ENCODE measurements at regions not wholly inside any gene's neighbourhood (a gene's known extent, or its start where the extent isn't known, plus 50 kb on each side); places are given as distances from the start of the nearest gene placed in this dataset.

GRCh38 chr5:8769631-8770030 lies 776.2 kb downstream of the SEMA5A start:
- H3K4me1 Mint-ChIP-seq: no peaks in the 10 kb centered on the region
- DNase-seq (ENCODE audit: low spot score in 2 of 2): no peak

GRCh38 chr5:8770431-8770830 lies 775.4 kb downstream of the SEMA5A start:
- Mint-ChIP-seq H3K27me3 (no peaks in the 10 kb centered on the region), H3K27ac (ENCODE audit: low read depth) (no peak overlapping the region), H3K9me3 (peaks cover 10% of the 10 kb centered on the region), H3K4me1 (no peaks in the 10 kb centered on the region), H3K36me3 (ENCODE audit: insufficient read depth) (no peaks in the 10 kb centered on the region), H3K4me3 (no peak overlapping the region)
- no peak for ATAC-seq (replicated peaks; ENCODE audit: extremely low read depth, poor library complexity, severe bottlenecking)
- DNase-seq (ENCODE audit: low spot score in 2 of 2): no peak

More at GRCh38 chr5:8769631-8770030, 776.2 kb downstream of the SEMA5A start:
- Mint-ChIP-seq H3K36me3 (ENCODE audit: insufficient read depth) (no peaks in the 10 kb centered on the region), H3K4me3 (no peak overlapping the region), H3K27ac (ENCODE audit: low read depth) (no peak overlapping the region), H3K9me3 (peaks cover 14% of the 10 kb centered on the region), H3K27me3 (no peaks in the 10 kb centered on the region)
- ATAC-seq (replicated peaks; ENCODE audit: extremely low read depth, poor library complexity, severe bottlenecking): no peak

GRCh38 chr5:8773046-8773615 lies 772.7 kb downstream of the SEMA5A start:
- Mint-ChIP-seq H3K36me3 (ENCODE audit: insufficient read depth) (no peaks in the 10 kb centered on the region), H3K27me3 (no peaks in the 10 kb centered on the region), H3K9me3 (peaks cover 9% of the 10 kb centered on the region), H3K4me3 (no peak overlapping the region), H3K4me1 (no peaks in the 10 kb centered on the region), H3K27ac (ENCODE audit: low read depth) (no peak overlapping the region)
- no peak for ATAC-seq (replicated peaks; ENCODE audit: extremely low read depth, poor library complexity, severe bottlenecking)
- no peak for DNase-seq (ENCODE audit: low spot score in 2 of 2)

- Mint-ChIP-seq H3K4me3 (no peak overlapping the region), H3K9me3 (peaks cover 31% of the 10 kb centered on the region), H3K27ac (ENCODE audit: low read depth) (no peak overlapping the region), H3K27me3 (no peaks in the 10 kb centered on the region), H3K4me1 (no peaks in the 10 kb centered on the region), H3K36me3 (ENCODE audit: insufficient read depth) (no peaks in the 10 kb centered on the region)
- ATAC-seq (replicated peaks; ENCODE audit: extremely low read depth, poor library complexity, severe bottlenecking) (no peak), DNase-seq (ENCODE audit: low spot score in 2 of 2) (no peak)
These were observed 761.2 kb downstream of the SEMA5A start for GRCh38 chr5:8784692-8785091.

GRCh38 chr5:8788246-8788645 lies 757.6 kb downstream of the SEMA5A start:
- peaks cover 25% of the 10 kb centered on the region for H3K9me3 Mint-ChIP-seq
- DNase-seq (ENCODE audit: low spot score in 2 of 2): no peak
- H3K27ac Mint-ChIP-seq (ENCODE audit: low read depth): no peak overlapping the region
- no peaks in the 10 kb centered on the region for H3K4me1 Mint-ChIP-seq
- H3K36me3 Mint-ChIP-seq (ENCODE audit: insufficient read depth): no peaks in the 10 kb centered on the region
- no peaks in the 10 kb centered on the region for H3K27me3 Mint-ChIP-seq
- no peak for ATAC-seq (replicated peaks; ENCODE audit: extremely low read depth, poor library complexity, severe bottlenecking)
- no peak overlapping the region for H3K4me3 Mint-ChIP-seq

- Mint-ChIP-seq H3K4me1 (no peaks in the 10 kb centered on the region), H3K27ac (ENCODE audit: low read depth) (no peak overlapping the region), H3K9me3 (peaks cover 24% of the 10 kb centered on the region), H3K36me3 (ENCODE audit: insufficient read depth) (no peaks in the 10 kb centered on the region), H3K4me3 (no peak overlapping the region), H3K27me3 (no peaks in the 10 kb centered on the region)
- DNase-seq (ENCODE audit: low spot score in 2 of 2) (no peak), ATAC-seq (replicated peaks; ENCODE audit: extremely low read depth, poor library complexity, severe bottlenecking) (no peak)
These were observed 740.2 kb downstream of the SEMA5A start for GRCh38 chr5:8805653-8806052.

GRCh38 chr5:8807636-8808035 lies 738.2 kb downstream of the SEMA5A start:
- Mint-ChIP-seq H3K27me3 (no peaks in the 10 kb centered on the region), H3K36me3 (ENCODE audit: insufficient read depth) (no peaks in the 10 kb centered on the region), H3K4me3 (no peak overlapping the region), H3K27ac (ENCODE audit: low read depth) (no peak overlapping the region), H3K9me3 (peaks cover 37% of the 10 kb centered on the region), H3K4me1 (no peaks in the 10 kb centered on the region)
- DNase-seq (ENCODE audit: low spot score in 2 of 2) (no peak), ATAC-seq (replicated peaks; ENCODE audit: extremely low read depth, poor library complexity, severe bottlenecking) (no peak)

GRCh38 chr5:8811581-8811980 lies 734.3 kb downstream of the SEMA5A start:
- H3K27me3 Mint-ChIP-seq: no peaks in the 10 kb centered on the region
- no peak overlapping the region for H3K4me3 Mint-ChIP-seq
- no peak overlapping the region for H3K27ac Mint-ChIP-seq (ENCODE audit: low read depth)
- H3K4me1 Mint-ChIP-seq: no peaks in the 10 kb centered on the region
- DNase-seq (ENCODE audit: low spot score in 2 of 2) (no peak), ATAC-seq (replicated peaks; ENCODE audit: extremely low read depth, poor library complexity, severe bottlenecking) (no peak)
- H3K9me3 Mint-ChIP-seq: peaks cover 38% of the 10 kb centered on the region
- H3K36me3 Mint-ChIP-seq (ENCODE audit: insufficient read depth): no peaks in the 10 kb centered on the region

- Mint-ChIP-seq H3K27ac (ENCODE audit: low read depth) (no peak overlapping the region), H3K4me1 (no peaks in the 10 kb centered on the region), H3K4me3 (no peak overlapping the region), H3K27me3 (no peaks in the 10 kb centered on the region), H3K9me3 (peaks cover 41% of the 10 kb centered on the region), H3K36me3 (ENCODE audit: insufficient read depth) (no peaks in the 10 kb centered on the region)
- DNase-seq (ENCODE audit: low spot score in 2 of 2): no peak
- ATAC-seq (replicated peaks; ENCODE audit: extremely low read depth, poor library complexity, severe bottlenecking): no peak
These were observed 732.7 kb downstream of the SEMA5A start for GRCh38 chr5:8813180-8813579.

GRCh38 chr5:8814105-8814504 lies 731.8 kb downstream of the SEMA5A start:
- no peak for ATAC-seq (replicated peaks; ENCODE audit: extremely low read depth, poor library complexity, severe bottlenecking)
- H3K4me3 Mint-ChIP-seq: no peak overlapping the region
- H3K4me1 Mint-ChIP-seq: no peaks in the 10 kb centered on the region
- DNase-seq (ENCODE audit: low spot score in 2 of 2): no peak
- H3K27ac Mint-ChIP-seq (ENCODE audit: low read depth): no peak overlapping the region
- H3K36me3 Mint-ChIP-seq (ENCODE audit: insufficient read depth): no peaks in the 10 kb centered on the region
- peaks cover 45% of the 10 kb centered on the region for H3K9me3 Mint-ChIP-seq
- no peaks in the 10 kb centered on the region for H3K27me3 Mint-ChIP-seq

GRCh38 chr5:8824371-8824770 lies 721.5 kb downstream of the SEMA5A start:
- Mint-ChIP-seq H3K27me3 (no peaks in the 10 kb centered on the region), H3K9me3 (peaks cover 8% of the 10 kb centered on the region), H3K4me1 (no peaks in the 10 kb centered on the region), H3K36me3 (ENCODE audit: insufficient read depth) (peaks cover 2% of the 10 kb centered on the region), H3K4me3 (no peak overlapping the region), H3K27ac (ENCODE audit: low read depth) (no peak overlapping the region)
- DNase-seq (ENCODE audit: low spot score in 2 of 2): no peak
- no peak for ATAC-seq (replicated peaks; ENCODE audit: extremely low read depth, poor library complexity, severe bottlenecking)

- Mint-ChIP-seq H3K9me3 (peaks cover 8% of the 10 kb centered on the region), H3K27ac (ENCODE audit: low read depth) (no peak overlapping the region), H3K27me3 (no peaks in the 10 kb centered on the region), H3K36me3 (ENCODE audit: insufficient read depth) (peaks cover 2% of the 10 kb centered on the region), H3K4me3 (no peak overlapping the region), H3K4me1 (no peaks in the 10 kb centered on the region)
- DNase-seq (ENCODE audit: low spot score in 2 of 2) (no peak), ATAC-seq (replicated peaks; ENCODE audit: extremely low read depth, poor library complexity, severe bottlenecking) (no peak)
These were observed 720.6 kb downstream of the SEMA5A start for GRCh38 chr5:8825139-8825757.

- DNase-seq (ENCODE audit: low spot score in 2 of 2) (no peak), ATAC-seq (replicated peaks; ENCODE audit: extremely low read depth, poor library complexity, severe bottlenecking) (no peak)
- Mint-ChIP-seq H3K27me3 (no peaks in the 10 kb centered on the region), H3K4me3 (no peak overlapping the region), H3K27ac (ENCODE audit: low read depth) (no peak overlapping the region), H3K9me3 (peaks cover 9% of the 10 kb centered on the region), H3K4me1 (no peaks in the 10 kb centered on the region), H3K36me3 (ENCODE audit: insufficient read depth) (peaks cover 2% of the 10 kb centered on the region)
These were observed 719.4 kb downstream of the SEMA5A start for GRCh38 chr5:8826508-8826907.
